Nephron (organoid): ENCODE measurements at regions not wholly inside any gene's neighbourhood (a gene's known extent, or its start where the extent isn't known, plus 50 kb on each side); places are given as distances from the start of the nearest gene placed in this dataset.

Source experiments
- H3K27ac Mint-ChIP-seq, 3 experiments: 2 replicates each; pipeline ENCODE4 v1.8.0; 2020; ENCODE audit warnings: mixed read lengths in 3 of 3, mild to moderate bottlenecking in 2 of 3, moderate library complexity in 1 of 3
- H3K27me3 Mint-ChIP-seq: 2 replicates; pipeline ENCODE4 v1.8.0; 2021; ENCODE audit warnings: low read depth, mild to moderate bottlenecking, moderate library complexity, mixed read lengths
- H3K36me3 Mint-ChIP-seq: 2 replicates; pipeline ENCODE4 v1.8.0; 2020; ENCODE audit warnings: low read depth, mixed read lengths
- H3K4me1 Mint-ChIP-seq: 2 replicates; pipeline ENCODE4 v1.8.0; 2020; ENCODE audit warnings: mixed read lengths
- H3K4me3 Mint-ChIP-seq, 3 experiments: 2 replicates each; pipeline ENCODE4 v1.8.0; 2020; ENCODE audit warnings: mild to moderate bottlenecking in 3 of 3, mixed read lengths in 3 of 3, moderate library complexity in 2 of 3
- H3K9me3 Mint-ChIP-seq: 2 replicates; pipeline ENCODE4 v1.8.0; 2020; ENCODE audit warnings: mixed read lengths
- CTCF ChIP-seq, 3 experiments: fragments of 200-600 bp; sonication (generic); IDR thresholded peaks; one replicate each; pipeline ENCODE4 v1.5.0; 2021; ENCODE audit warnings: antibody characterized with exemption in 3 of 3; ENCODE audit not compliant: unreplicated experiment in 3 of 3

- H3K36me3 Mint-ChIP-seq: no peaks in the 10 kb centered on the region
- H3K27me3 Mint-ChIP-seq: no peaks in the 10 kb centered on the region
- no peak overlapping the region for H3K27ac Mint-ChIP-seq
- H3K4me3 Mint-ChIP-seq: no peak overlapping the region
- no peak for TF ChIP-seq CTCF (IDR thresholded peaks at IDR 0.05; ENCODE audit: unreplicated experiment in 3 of 3)
- H3K4me1 Mint-ChIP-seq: no peaks in the 10 kb centered on the region
- no peaks in the 10 kb centered on the region for H3K9me3 Mint-ChIP-seq
Measured at GRCh38 chr10:15990535-15991129, 130.3 kb upstream of the MINDY3 start.

DNA sequence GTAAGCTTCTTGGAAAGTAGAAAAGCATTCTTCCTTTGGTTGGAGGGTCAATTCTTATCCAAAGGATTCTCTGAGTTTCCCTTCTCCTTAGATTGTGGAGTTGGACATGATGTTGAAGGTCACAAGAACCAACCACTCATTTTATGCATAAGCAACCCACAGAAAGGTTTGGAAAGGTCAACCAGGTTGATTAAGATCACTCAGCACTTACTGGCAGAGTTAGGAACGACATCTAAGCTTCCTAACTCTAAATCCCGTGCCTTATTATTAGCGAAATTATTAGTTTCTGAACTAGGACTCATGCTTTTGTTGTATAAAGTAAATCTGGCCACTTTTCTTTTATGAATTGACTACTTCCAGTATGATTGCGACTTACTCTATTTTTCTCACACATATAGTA is 137.0 kb upstream of the MINDY3 start:
- TF ChIP-seq CTCF (IDR thresholded peaks at IDR 0.05; ENCODE audit: unreplicated experiment in 3 of 3): no peak
- H3K4me3 Mint-ChIP-seq: no peak overlapping the region
- no peak overlapping the region for H3K27ac Mint-ChIP-seq
- no peaks in the 10 kb centered on the region for H3K9me3 Mint-ChIP-seq
- H3K27me3 Mint-ChIP-seq: no peaks in the 10 kb centered on the region
- H3K4me1 Mint-ChIP-seq: no peaks in the 10 kb centered on the region
- H3K36me3 Mint-ChIP-seq: no peaks in the 10 kb centered on the region

DNA sequence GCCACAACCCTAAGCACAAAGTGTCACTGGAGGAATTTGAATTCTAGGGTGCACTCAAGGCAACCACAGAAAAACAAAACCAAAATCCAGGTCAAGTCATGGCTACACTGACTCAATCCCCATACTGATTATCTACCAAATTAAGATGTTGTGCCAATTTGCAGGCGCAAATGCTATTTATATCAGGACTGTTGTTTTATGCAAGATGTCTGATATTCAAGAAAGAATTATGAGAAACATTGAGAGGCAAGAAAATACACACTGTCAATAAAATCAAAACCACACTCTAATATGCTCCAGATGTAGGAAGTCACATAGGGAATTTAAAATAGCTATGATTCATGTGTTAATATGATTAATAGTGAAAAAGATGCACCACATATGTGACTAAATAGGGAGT is 141.3 kb upstream of the MINDY3 start:
- Mint-ChIP-seq H3K9me3 (peaks cover 11% of the 10 kb centered on the region), H3K4me1 (no peaks in the 10 kb centered on the region), H3K27me3 (no peaks in the 10 kb centered on the region), H3K4me3 (no peak overlapping the region), H3K36me3 (no peaks in the 10 kb centered on the region), H3K27ac (no peak overlapping the region)
- no peak for TF ChIP-seq CTCF (IDR thresholded peaks at IDR 0.05; ENCODE audit: unreplicated experiment in 3 of 3)

DNA sequence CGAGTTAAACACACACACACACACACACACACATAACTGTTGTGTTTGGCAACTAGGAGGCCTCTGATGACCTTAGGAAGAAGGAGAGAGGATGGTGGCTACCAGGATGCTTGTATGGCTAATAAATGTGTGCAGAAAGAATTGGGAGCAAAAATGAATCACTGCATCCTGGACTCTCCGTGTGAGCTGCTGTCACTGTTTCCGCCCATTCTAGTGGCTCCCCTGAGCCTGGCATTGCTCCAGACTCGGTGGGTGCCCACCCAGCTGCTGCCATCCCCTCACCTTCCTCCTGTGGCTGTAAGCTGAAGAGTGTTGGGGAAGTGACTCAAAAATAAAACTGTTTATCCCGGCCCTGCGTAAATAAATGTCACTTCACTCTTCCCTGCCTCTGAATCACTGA is 149.5 kb upstream of the MINDY3 start:
- H3K9me3 Mint-ChIP-seq: peaks cover 4% of the 10 kb centered on the region
- no peaks in the 10 kb centered on the region for H3K36me3 Mint-ChIP-seq
- H3K4me1 Mint-ChIP-seq: no peaks in the 10 kb centered on the region
- TF ChIP-seq CTCF (IDR thresholded peaks at IDR 0.05; ENCODE audit: unreplicated experiment in 3 of 3): no peak
- no peaks in the 10 kb centered on the region for H3K27me3 Mint-ChIP-seq
- H3K27ac Mint-ChIP-seq: no peak overlapping the region
- H3K4me3 Mint-ChIP-seq: no peak overlapping the region

GRCh38 chr10:16011548-16011947 is 151.2 kb upstream of the MINDY3 start:
- Mint-ChIP-seq H3K4me1 (no peaks in the 10 kb centered on the region), H3K9me3 (no peaks in the 10 kb centered on the region)

More at GRCh38 chr10:16011548-16011947, 151.2 kb upstream of the MINDY3 start:
- no peak for TF ChIP-seq CTCF (IDR thresholded peaks at IDR 0.05; ENCODE audit: unreplicated experiment in 3 of 3)
- Mint-ChIP-seq H3K4me3 (no peak overlapping the region), H3K27ac (no peak overlapping the region), H3K27me3 (no peaks in the 10 kb centered on the region), H3K36me3 (no peaks in the 10 kb centered on the region)
